ENCODE measurements at regions not wholly inside any gene's neighbourhood (a gene's known extent, or its start where the extent isn't known, plus 50 kb on each side); places are given as distances from the start of the nearest gene placed in this dataset.

GRCh38 chr2:34337735-34338134, 738.6 kb upstream of the FAM98A start (continued):
- TF ChIP-seq CTCF (IDR thresholded peaks at IDR 0.05 in 2 of 3, conservative IDR thresholded peaks at IDR 0.05 in 1 of 3; ENCODE audit: control insufficient read depth in 2 of 3, extremely low read depth in 1 of 3, insufficient read depth in 1 of 3, low read depth in 3 of 3, low read length in 3 of 3) (no peak), POLR2AphosphoS2 (IDR thresholded peaks at IDR 0.05; ENCODE audit: low read depth, low read length) (no peak), STAT1 (conservative IDR thresholded peaks at IDR 0.05) (no peak), BCL3 (IDR thresholded peaks at IDR 0.05; ENCODE audit: borderline replicate concordance, insufficient read depth, low read depth, low read length, poor library complexity, severe bottlenecking) (no peak), SIX5 (IDR thresholded peaks at IDR 0.05; ENCODE audit: low read depth, low read length, severe bottlenecking) (no peak), ZZZ3 (IDR thresholded peaks at IDR 0.05; ENCODE audit: control insufficient read depth, insufficient read length, low read depth) (no peak), TCF7 (IDR thresholded peaks at IDR 0.05; ENCODE audit: borderline replicate concordance) (no peak), TCF12 (IDR thresholded peaks at IDR 0.05; ENCODE audit: low read depth, low read length) (no peak), SREBF2 (IDR thresholded peaks at IDR 0.05; ENCODE audit: low read length) (no peak)

GRCh38 chr2:34332813-34333212, 733.7 kb upstream of the FAM98A start:
- CTCF ChIA-PET = interaction anchor here (0.7 to 1.1 kb wide), 2 partner anchors 73 to 119 kb away, joined by 3 read pairs; no protein-coding TSS in a partner anchor
- no peak for ATAC-seq
- no peaks in the 10 kb centered on the region for H4K20me1 ChIP-seq (ENCODE audit: control insufficient read depth, insufficient read depth)
- no peak for DNase-seq (ENCODE audit: low read depth, low spot score)
- H2AFZ ChIP-seq (ENCODE audit: control insufficient read depth, low read depth, low read length) = no peak overlapping the region
- RAD21 ChIA-PET (ENCODE audit: unreplicated experiment) = no interaction called here
- H3K4me3 ChIP-seq = no peak overlapping the region
- 29% methylated on average over 2 of the region's 2 CpGs for WGBS (ENCODE audit: insufficient coverage, insufficient replicate concordance, low lambda C conversion rate, missing lambda C conversion rate)
- in situ Hi-C loops (cut with MboI) (no loop called here), intact Hi-C loops (cut with micrococcal nuclease; ENCODE audit: unreplicated experiment) (no loop called here)
- H3K9me3 ChIP-seq (replicated peaks; ENCODE audit: control insufficient read depth, insufficient read depth, low read length) = no peaks in the 10 kb centered on the region
- H3K27ac ChIP-seq (ENCODE audit: control insufficient read depth, insufficient read depth) = no peak overlapping the region
- H3K79me2 ChIP-seq (ENCODE audit: control insufficient read depth, insufficient read depth, low read length) = no peaks in the 10 kb centered on the region
- no TSS peak for BruUV-seq (replicated peaks)
- no peak for FAIRE-seq
- no peak overlapping the region for H3K9ac ChIP-seq (ENCODE audit: control insufficient read depth, insufficient read depth, low read length)
- SMC1A ChIA-PET (ENCODE audit: uncharacterized antibody, unreplicated experiment) = no interaction called here
- no peak overlapping the region for H3K4me2 ChIP-seq (ENCODE audit: control insufficient read depth, insufficient read depth)
- no peaks in the 10 kb centered on the region for H3K27me3 ChIP-seq (replicated peaks in 1 of 2; ENCODE audit: control insufficient read depth in 2 of 2, insufficient read depth in 2 of 2, low read length in 1 of 2)
- no peaks in the 10 kb centered on the region for H3K4me1 ChIP-seq (ENCODE audit: control insufficient read depth, insufficient read depth, low read length)
- no peaks in the 10 kb centered on the region for H3K36me3 ChIP-seq (ENCODE audit: control insufficient read depth in 2 of 2, insufficient read depth in 2 of 2, low read length in 1 of 2)
- POLR2A ChIA-PET = no interaction called here
- TF ChIP-seq ATF2 (IDR thresholded peaks at IDR 0.05; ENCODE audit: low read length) (no peak), ELK1 (IDR thresholded peaks at IDR 0.05; ENCODE audit: low read depth, low read length) (no peak), EED (IDR thresholded peaks at IDR 0.05; ENCODE audit: low read depth) (no peak), ZBTB4 (CRISPR knock-in tag; IDR thresholded peaks at IDR 0.05) (no peak), NFYA (IDR thresholded peaks at IDR 0.05; ENCODE audit: borderline replicate concordance, low read depth, low read length) (no peak), NR2F1 (conservative IDR thresholded peaks at IDR 0.05) (no peak)

All from GM12878 (cell line).